ENCODE measurements at regions not wholly inside any gene's neighbourhood (a gene's known extent, or its start where the extent isn't known, plus 50 kb on each side); places are given as distances from the start of the nearest gene placed in this dataset.

DNA sequence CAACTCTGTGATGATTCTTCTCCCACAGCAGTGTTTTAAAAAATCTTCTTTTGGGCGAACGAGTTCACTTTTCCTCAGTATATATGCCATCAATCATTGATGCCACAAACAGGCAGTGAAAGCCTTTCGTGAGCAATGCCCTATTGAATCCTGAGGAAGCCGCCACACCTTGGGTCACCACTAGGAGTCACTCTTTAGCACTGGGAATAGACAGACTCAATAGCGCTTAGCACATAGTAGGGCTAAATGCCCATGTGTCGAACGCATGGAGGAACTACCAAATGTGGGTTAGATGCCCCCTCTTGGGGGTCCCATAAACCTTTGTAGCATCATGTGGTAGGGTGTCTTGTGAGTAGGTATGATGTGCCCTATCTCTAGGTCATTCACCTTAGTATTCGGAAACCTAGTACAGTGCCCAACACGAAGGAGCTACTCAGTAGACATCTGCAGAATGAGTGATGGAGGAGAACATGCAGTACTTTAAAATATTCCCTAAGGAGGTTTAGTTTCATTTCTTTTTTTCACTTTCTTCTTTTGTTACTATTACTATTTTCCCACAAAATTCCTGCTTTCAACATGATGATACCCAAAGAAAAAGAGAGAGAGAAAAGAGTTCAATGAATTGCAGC, 603.7 kb downstream of the BNC2 start:
- DNase-seq (ENCODE audit: low read depth, low spot score) = no peak
- TF ChIP-seq, protein P1, sequence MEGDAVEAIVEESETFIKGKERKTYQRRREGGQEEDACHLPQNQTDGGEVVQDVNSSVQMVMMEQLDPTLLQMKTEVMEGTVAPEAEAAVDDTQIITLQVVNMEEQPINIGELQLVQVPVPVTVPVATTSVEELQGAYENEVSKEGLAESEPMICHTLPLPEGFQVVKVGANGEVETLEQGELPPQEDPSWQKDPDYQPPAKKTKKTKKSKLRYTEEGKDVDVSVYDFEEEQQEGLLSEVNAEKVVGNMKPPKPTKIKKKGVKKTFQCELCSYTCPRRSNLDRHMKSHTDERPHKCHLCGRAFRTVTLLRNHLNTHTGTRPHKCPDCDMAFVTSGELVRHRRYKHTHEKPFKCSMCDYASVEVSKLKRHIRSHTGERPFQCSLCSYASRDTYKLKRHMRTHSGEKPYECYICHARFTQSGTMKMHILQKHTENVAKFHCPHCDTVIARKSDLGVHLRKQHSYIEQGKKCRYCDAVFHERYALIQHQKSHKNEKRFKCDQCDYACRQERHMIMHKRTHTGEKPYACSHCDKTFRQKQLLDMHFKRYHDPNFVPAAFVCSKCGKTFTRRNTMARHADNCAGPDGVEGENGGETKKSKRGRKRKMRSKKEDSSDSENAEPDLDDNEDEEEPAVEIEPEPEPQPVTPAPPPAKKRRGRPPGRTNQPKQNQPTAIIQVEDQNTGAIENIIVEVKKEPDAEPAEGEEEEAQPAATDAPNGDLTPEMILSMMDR (IDR thresholded peaks at IDR 0.05; ENCODE audit: low read depth, low read length) = peak; percentile 55
- in situ Hi-C loops (cut with HindIII; ENCODE audit: low sequenced_read_pairs) = no loop called here
- H3K4me3 ChIP-seq (ENCODE audit: low read depth, low read length) = no peak overlapping the region

DNA sequence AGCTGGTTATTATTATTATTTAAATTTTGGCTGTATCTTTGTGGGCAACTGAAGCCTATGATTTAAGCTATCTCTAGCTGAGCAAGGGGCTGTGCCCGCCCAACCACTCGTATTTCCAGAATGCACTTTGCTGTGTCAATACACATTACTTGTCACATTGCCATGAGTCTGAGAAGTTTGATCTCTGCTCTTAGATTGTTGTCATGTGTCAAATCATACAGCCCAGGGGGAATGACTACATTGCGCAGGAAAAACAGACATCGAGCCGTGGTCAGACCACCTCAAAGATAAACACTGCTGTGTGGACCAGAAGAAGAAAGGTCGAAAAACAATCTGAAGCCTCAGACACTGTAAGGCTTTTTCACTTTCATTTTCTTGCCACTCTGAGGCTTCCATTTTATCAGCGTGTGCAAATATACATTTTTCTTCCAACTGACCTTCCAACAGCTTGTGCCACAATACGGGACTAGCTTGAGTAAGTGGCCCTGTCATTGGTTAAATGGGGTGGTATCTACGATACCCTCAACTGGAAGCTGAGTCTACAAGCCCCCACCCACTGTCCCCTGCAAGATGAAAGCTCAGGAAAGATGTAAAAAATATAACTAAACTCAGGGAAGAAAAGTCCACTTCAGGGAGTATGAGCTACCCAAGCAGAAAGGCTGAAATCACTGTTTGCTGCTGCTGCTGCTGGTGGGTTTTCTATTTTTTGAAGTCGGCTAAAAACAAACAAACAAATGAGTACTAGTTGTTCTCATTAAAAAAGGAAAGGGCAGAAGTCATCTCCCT, 603.0 kb downstream of the BNC2 start:
- TF ChIP-seq, protein P1 (IDR thresholded peaks at IDR 0.05; ENCODE audit: low read depth, low read length) = no peak
- in situ Hi-C loops (cut with HindIII; ENCODE audit: low sequenced_read_pairs) = no loop called here
- peak overlapping the region; percentile 24 for H3K4me3 ChIP-seq (ENCODE audit: low read depth, low read length)
- peak; percentile 87 for DNase-seq (ENCODE audit: low read depth, low spot score)

DNA sequence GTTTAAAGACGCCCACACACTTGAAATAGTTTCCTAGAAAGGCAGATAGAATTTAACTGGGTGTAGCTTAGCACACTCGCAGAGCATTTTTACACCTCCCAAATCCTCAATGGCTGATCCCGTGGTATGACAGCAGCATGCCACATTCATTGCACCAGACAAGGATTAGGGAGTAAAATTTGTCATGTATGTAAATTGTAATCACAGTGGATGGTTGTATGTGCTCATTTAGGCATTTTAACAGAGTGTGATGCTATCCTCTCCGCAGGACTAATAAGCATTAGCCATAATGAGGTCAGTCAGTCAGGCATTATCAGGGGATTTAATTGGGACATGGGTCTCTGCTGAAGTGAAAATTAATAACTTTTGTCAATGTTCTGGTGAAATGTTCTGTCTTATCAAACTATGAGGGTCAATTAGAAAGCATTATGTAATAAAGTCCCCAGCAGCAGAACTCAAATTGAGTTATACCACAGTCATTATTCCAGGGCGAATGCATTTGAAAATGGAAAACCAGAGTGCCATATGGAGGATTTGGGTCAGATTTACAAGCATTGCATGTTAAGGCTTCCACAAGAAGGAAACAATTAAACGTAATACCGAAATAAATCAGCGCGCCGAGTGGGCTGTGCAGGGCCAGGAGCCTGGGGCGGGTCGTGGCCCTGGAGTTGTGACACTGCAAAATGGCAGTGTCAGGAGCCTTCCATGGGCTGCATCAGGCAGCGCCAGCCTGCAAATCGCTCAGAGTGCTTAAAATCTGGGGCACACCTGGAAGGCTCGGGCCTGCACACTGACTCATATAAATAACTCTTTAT, 602.2 kb downstream of the BNC2 start:
- DNase-seq (ENCODE audit: low read depth, low spot score) = no peak
- H3K4me3 ChIP-seq (ENCODE audit: low read depth, low read length) = no peak overlapping the region
- in situ Hi-C loops (cut with HindIII; ENCODE audit: low sequenced_read_pairs) = no loop called here
- TF ChIP-seq, protein P1 (IDR thresholded peaks at IDR 0.05; ENCODE audit: low read depth, low read length) = no peak

DNA sequence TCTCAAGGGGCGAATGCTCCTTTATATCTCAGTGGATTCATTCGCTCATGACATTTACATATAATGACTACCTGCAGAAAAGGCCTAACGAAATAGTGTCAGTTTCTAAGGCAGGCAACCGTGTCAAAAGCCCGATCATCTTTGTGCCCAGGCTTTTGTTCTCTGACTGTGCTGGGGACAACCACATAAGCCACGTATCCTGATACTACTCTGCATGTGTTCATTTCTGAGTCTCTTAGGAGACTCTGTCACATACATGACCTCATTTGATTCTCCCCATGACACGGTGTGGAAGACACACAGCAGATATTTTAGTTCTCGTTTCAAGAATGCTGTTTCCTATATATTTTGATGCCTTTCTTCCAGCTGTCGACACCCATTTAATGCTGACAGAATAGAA, 598.5 kb downstream of the BNC2 start:
- H3K4me3 ChIP-seq (ENCODE audit: low read depth, low read length) = no peak overlapping the region
- DNase-seq (ENCODE audit: low read depth, low spot score) = no peak
- TF ChIP-seq, protein P1 (IDR thresholded peaks at IDR 0.05; ENCODE audit: low read depth, low read length) = no peak
- in situ Hi-C loops (cut with HindIII; ENCODE audit: low sequenced_read_pairs) = no loop called here

DNA sequence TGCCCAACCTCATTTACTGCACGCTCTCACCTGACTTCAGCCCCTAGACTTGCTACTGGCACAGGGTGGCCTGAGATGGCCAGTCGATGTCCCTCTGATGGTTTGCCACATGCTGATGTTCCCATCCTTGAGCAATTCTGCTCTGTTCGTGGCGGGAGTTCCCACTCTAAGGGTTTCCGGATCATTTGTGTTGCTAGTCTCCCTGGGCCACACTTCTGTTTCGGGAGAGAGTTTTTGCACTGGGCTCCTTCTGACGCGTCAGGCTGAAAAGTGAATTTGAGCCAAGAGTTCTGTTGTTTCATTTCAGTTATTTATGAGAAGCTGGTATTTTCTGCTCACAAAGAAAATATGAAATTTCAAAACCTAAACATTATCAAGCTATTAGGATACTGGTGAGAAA, 597.7 kb downstream of the BNC2 start:
- no peak overlapping the region for H3K4me3 ChIP-seq (ENCODE audit: low read depth, low read length)
- TF ChIP-seq, protein P1 (IDR thresholded peaks at IDR 0.05; ENCODE audit: low read depth, low read length) = no peak
- in situ Hi-C loops (cut with HindIII; ENCODE audit: low sequenced_read_pairs) = no loop called here
- no peak for DNase-seq (ENCODE audit: low read depth, low spot score)

DNA sequence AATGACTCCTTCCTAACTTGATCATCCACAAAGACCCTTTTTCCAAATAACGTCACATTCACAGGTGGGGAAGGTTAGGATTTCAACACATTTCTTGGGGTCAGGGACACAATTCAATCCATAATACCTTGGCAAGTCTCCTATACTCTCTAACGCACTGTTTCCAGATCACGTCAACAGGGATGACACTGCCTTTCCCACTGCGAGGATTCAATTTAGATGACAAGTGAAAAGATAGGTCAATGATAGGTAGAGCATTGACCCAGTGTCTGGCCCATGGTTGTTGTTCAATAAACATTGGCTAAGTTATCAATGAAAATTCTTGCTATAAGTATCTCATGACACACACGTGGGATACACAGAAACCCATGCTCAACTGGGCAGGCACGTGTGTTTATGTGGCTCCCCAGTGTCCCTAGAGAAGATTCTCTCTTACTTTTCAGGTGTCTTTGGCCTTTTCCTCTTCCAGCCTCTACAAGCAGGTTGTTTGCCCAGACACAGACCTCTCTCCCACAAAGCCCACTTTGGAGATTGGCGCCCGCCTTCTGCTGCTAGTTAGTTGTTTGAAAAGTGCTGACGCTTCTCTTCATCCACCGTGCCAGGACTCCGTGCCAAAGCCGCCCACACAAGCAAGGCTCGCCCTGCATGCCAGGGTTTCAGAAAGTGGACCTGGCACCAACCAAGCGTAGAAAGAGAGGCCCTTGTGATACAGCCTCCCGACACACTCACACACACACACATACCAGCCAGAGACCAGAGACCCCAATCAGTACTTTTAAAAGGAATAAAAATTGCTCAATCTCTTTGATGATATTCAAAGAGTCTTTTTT, 594.5 kb downstream of the BNC2 start:
- in situ Hi-C loops (cut with HindIII; ENCODE audit: low sequenced_read_pairs) = no loop called here
- DNase-seq (ENCODE audit: low read depth, low spot score) = no peak
- H3K4me3 ChIP-seq (ENCODE audit: low read depth, low read length) = no peak overlapping the region
- TF ChIP-seq, protein P1 (IDR thresholded peaks at IDR 0.05; ENCODE audit: low read depth, low read length) = no peak

Measured in astrocyte of the spinal cord (primary cell).